Stimulated activated CD8-positive, alpha-beta memory T cell treated with anti-CD3 and anti-CD28 coated beads, Interleukin-15, amount 100 ng/mL, for 48 hours (primary cell): ENCODE measurements at regions not wholly inside any gene's neighbourhood (a gene's known extent, or its start where the extent isn't known, plus 50 kb on each side); places are given as distances from the start of the nearest gene placed in this dataset.
"Not testable (repeated sequence)": the region's sequence is repeated elsewhere in the genome, so short reads cannot be mapped to it uniquely, and the experiment has no call there.

Experiments used
- DNase-seq, 2 donors: peaks; one replicate each; pipeline ENCODE4 v3.0.0-alpha.2; 2020; ENCODE audit warnings: low read depth in 2 of 2

DNA sequence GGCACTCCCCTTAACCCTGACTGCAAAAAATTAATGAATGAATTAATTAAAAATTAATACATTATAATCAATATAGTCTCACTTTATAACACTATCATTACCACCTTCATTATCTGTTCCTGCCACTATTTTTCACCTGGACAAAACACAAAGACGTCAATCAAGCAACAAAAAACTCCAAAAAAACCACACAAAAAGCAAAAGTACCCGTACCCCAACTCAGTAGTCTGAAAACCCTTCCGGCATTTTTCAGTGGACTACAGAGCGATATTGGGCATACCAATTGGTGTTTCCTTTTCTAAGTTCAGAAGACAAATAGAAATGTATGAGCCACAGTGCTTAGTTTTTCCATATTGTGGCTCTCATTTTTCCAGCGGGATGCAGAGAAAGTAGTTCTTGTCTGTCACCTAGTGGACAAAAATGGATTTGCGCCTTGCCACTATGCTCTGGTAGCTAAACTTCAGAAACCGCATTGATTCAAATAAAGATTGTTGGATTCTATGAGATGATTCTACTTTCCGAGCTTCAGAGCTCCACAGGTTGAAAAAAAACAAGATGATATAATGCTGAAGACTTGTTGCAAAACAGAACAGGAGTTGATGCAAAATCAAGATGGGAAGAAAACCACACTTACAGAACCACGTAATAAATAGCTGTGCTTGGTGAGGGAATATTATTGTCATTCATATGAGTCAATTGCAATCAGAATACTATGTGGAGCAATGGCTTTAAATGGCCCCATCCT is 50.6 kb upstream of the ITGB1 start:
- DNase-seq: peak; percentile 25 to 37

- not testable (repeated sequence) for DNase-seq
Observed at GRCh38 chr10:33007731-33008381, 49.8 kb upstream of the ITGB1 start.
